GM12872 (cell line): ENCODE measurements at regions not wholly inside any gene's neighbourhood (a gene's known extent, or its start where the extent isn't known, plus 50 kb on each side); places are given as distances from the start of the nearest gene placed in this dataset.

Experiments used
- TF ChIP-seq, protein P1 (sequence below): IDR thresholded peaks from 3 replicates; pipeline ENCODE4 v1.5.1; 2011; ENCODE audit warnings: low read depth, mild to moderate bottlenecking, low read length, moderate library complexity; ENCODE audit not compliant: insufficient read depth

DNA sequence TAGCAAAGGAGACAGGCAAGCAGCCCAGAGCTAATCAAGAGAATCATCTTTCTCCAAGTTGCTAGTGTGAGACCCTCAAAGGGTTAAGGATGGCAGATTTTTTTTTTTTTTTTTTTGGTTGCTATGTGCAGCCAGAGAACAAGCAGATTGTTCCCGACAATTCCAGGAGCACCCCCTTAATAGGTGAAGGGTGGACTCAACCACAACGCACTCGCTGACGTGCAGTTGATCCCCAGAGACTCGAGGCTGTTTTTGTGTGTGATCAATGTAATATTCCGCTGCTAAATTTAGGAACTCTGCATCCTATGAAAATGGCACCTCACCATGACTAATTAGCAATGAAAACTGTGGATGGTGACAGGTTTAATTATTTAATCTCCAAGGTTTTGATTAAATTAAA lies 789.0 kb downstream of the KCNA4 start:
- TF ChIP-seq, protein P1, sequence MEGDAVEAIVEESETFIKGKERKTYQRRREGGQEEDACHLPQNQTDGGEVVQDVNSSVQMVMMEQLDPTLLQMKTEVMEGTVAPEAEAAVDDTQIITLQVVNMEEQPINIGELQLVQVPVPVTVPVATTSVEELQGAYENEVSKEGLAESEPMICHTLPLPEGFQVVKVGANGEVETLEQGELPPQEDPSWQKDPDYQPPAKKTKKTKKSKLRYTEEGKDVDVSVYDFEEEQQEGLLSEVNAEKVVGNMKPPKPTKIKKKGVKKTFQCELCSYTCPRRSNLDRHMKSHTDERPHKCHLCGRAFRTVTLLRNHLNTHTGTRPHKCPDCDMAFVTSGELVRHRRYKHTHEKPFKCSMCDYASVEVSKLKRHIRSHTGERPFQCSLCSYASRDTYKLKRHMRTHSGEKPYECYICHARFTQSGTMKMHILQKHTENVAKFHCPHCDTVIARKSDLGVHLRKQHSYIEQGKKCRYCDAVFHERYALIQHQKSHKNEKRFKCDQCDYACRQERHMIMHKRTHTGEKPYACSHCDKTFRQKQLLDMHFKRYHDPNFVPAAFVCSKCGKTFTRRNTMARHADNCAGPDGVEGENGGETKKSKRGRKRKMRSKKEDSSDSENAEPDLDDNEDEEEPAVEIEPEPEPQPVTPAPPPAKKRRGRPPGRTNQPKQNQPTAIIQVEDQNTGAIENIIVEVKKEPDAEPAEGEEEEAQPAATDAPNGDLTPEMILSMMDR = no peak

DNA sequence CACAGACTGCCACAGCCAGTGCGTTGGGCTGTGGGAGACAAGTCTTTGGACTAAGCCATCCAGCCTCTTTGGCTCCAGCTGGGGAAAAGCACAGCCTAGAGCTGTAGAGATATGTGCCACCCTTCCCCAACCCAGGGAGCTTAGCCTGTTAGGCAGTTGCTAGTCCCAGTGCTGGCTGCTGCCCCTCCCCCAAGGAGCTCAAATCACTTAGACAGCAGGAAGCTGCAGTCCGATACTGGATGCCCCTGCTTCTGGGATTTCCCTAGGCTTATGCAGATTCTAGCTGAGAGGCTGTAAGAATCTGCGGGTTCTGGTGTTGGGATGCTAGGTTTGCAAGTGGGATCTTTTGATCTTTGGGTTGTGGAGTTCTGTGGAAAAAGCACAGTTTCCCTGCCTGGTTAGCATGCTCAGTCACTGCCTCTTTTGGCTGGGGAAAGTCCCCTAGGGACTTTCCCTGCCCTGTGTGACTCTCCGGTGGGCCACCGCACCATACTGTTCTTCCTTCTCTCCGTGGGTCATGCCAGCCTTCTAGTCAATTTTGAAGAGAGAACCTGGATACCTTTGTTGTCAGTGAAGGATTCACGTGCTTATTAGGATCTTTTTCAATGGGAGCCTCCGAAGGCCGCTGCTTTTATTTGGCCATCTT lies 792.0 kb downstream of the KCNA4 start:
- TF ChIP-seq, protein P1 = no peak

DNA sequence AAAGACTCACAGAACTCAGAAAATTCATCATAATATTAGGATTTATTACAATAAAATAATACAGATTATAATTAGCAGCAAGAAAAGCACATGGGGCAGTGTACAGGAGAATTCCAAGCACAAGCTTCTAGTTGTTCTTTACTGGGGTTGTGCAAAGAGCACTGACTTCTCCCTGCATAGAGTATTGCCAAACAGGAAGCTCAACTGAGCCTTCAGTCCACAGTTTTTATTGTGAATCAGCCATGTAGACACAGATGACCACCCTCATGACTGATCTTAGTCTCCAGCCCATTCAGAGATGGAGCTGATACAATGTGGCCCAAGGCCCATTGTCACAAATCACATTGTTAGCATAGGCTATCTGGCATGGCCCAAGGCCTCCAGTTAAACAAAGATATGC lies 798.9 kb downstream of the KCNA4 start:
- TF ChIP-seq, protein P1 = no peak

DNA sequence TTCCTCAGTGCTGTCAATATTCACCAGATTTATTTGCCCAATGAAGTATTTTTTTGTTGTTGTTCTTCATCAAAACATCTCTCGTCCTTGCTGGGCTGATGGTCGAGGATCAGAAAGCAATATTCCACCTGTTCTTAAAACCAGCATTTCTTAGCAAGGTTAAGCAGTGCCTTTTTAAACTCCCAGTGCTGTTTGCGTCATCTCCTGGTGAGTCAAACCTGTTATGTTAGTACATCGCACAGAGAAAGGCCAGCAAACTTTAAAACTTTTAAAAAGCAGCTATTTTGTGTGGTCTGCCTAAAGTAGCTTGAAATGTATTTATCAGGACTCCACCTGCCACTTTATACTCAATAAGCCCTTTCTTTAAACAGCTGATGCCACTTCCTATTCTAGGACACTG lies 802.0 kb downstream of the KCNA4 start:
- TF ChIP-seq, protein P1 = no peak

DNA sequence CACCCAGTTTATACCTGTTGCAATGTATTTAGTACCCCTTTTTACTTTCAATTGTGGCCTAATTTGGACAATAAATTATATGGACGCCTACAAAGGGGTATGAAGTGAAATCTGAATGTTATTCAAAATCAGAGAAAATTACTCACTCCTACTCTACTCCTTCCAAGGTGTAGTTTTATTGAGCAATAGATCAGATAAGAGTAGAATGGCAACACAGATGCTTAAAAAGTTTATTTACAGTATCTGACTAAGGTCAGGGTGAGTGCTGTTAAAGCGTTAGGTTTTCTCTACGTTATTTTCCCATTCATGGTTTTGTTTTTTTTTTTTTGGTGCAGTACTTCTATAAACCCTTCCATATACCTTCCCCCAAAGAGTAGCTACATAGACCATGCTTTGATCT lies 805.6 kb downstream of the KCNA4 start:
- TF ChIP-seq, protein P1 = no peak

DNA sequence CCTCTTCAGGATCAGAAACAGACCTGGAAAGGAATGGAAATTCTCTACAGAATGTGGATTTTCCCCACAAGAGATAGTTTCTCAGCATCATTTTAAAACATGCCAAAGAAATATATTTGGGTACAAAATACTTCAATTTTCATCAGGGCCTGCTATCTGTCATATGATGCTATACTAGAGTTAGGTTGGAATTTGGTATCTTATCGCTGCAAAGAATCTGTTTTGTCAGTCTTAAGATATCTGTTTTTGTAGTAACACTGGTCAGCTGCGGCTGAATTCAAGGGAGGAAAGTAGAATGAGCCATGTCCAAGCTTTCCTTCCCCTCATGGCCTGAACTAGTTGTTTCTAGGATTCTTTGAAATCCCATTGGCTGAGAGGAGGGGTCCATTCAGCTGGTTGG lies 806.4 kb downstream of the KCNA4 start:
- TF ChIP-seq, protein P1 = no peak

DNA sequence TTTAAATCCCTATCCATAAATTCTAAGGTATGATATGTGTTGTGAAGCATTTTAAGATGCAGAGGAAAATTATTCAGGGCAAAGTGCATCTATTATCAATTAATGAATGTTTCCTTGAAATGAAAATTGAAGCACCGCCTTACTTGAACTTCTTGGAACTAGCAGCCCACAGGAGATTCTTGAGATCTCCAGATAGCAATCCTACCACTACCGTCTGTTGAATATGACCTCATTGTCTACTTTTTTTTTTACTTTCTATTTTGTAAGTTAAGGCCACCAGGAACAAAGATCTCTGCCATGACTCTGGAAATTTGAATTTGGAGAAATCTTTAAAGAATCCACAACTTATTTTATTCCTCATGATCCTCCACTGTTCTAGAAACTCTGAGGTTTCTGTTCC lies 808.7 kb downstream of the KCNA4 start:
- TF ChIP-seq, protein P1 = no peak
